Keratinocyte (primary cell): ENCODE measurements at regions not wholly inside any gene's neighbourhood (a gene's known extent, or its start where the extent isn't known, plus 50 kb on each side); places are given as distances from the start of the nearest gene placed in this dataset.

ENCODE experiments used
- DNase-seq: peaks from one replicate; pipeline ENCODE4 v3.0.0-alpha.2; 2011; ENCODE audit warnings: low read depth, missing footprints, low spot score
- FAIRE-seq: peaks from 2 replicates; lab custom pipeline; 2011; peaks lifted over from hg19 to GRCh38; lab: Jason Lieb, UNC
- H2AFZ ChIP-seq: 2 replicates; pipeline ENCODE4 v1.6.0; 2012; ENCODE audit warnings: low read length, control low read depth, inconsistent platforms; ENCODE audit not compliant: control insufficient read depth
- H3K27ac ChIP-seq: 2 replicates; pipeline ENCODE4 v1.5.1; 2011; ENCODE audit warnings: low read length; ENCODE audit not compliant: control insufficient read depth, insufficient read depth
- H3K27me3 ChIP-seq: 3 replicates; pipeline ENCODE4 v1.6.0; 2011; ENCODE audit warnings: low read length; ENCODE audit not compliant: control insufficient read depth, insufficient read depth; ENCODE audit errors: extremely low read depth
- H3K36me3 ChIP-seq, 2 experiments: 2 replicates in 1 of 2; 3 replicates in 1 of 2; pipeline ENCODE4 v1.5.1; 2011; ENCODE audit warnings: low read length in 2 of 2, mild to moderate bottlenecking in 1 of 2; ENCODE audit not compliant: control insufficient read depth in 2 of 2, insufficient read depth in 2 of 2; ENCODE audit errors: extremely low read depth in 1 of 2
- H3K4me1 ChIP-seq: 3 replicates; pipeline ENCODE4 v1.5.1; 2011; ENCODE audit warnings: low read length; ENCODE audit not compliant: control insufficient read depth, insufficient read depth; ENCODE audit errors: extremely low read depth
- H3K4me2 ChIP-seq: 3 replicates; pipeline ENCODE4 v1.6.0; 2011; ENCODE audit warnings: low read depth, low read length; ENCODE audit not compliant: control insufficient read depth, insufficient read depth; ENCODE audit errors: extremely low read depth
- H3K4me3 ChIP-seq, 3 experiments: fragments of 200-600 bp in 1 of 3; sonication (generic) in 1 of 3; 2 replicates in 2 of 3; 3 replicates in 1 of 3; pipeline ENCODE4 v1.5.1; 2011 to 2016; ENCODE audit warnings: low read length in 3 of 3, mild to moderate bottlenecking in 3 of 3, control low read depth in 2 of 3, inconsistent platforms in 1 of 3, low read depth in 1 of 3, mixed read lengths in 1 of 3, mixed run types in 1 of 3, moderate library complexity in 1 of 3; ENCODE audit not compliant: control insufficient read depth in 2 of 3, insufficient read depth in 2 of 3; ENCODE audit errors: extremely low read depth in 1 of 3
- H3K79me2 ChIP-seq: 2 replicates; pipeline ENCODE4 v1.6.0; 2012; ENCODE audit warnings: low read length; ENCODE audit not compliant: control insufficient read depth, insufficient read depth
- H3K9ac ChIP-seq: 3 replicates; pipeline ENCODE4 v1.6.0; 2011; ENCODE audit warnings: low read length; ENCODE audit not compliant: control insufficient read depth, insufficient read depth; ENCODE audit errors: extremely low read depth
- H3K9me1 ChIP-seq: 3 replicates; pipeline ENCODE4 v1.6.0; 2011; ENCODE audit warnings: low read length; ENCODE audit not compliant: control insufficient read depth, insufficient read depth; ENCODE audit errors: extremely low read depth
- H3K9me3 ChIP-seq: 2 replicates; pipeline ENCODE4 v1.5.1; 2012; ENCODE audit warnings: low read depth, low read length; ENCODE audit not compliant: control insufficient read depth
- H4K20me1 ChIP-seq: 3 replicates; pipeline ENCODE4 v1.6.0; 2011; ENCODE audit warnings: low read length; ENCODE audit not compliant: control insufficient read depth, insufficient read depth; ENCODE audit errors: extremely low read depth
- EZH2 ChIP-seq: IDR thresholded peaks from one replicate; pipeline ENCODE4 v1.6.1; 2012; ENCODE audit warnings: inconsistent platforms, mild to moderate bottlenecking, low read length, moderate library complexity
- dilution Hi-C: fragments of 300-500 bp; cut with MboI; formaldehyde crosslinking; loops from one replicate; pipeline ENCODE4 v1.7.0; 2020; ENCODE audit warnings: low sequenced_read_pairs; ENCODE audit not compliant: extremely low pct_ligation_motif_present
- TF ChIP-seq, protein P1 (sequence below), 3 experiments: IDR thresholded peaks in 1 of 3; conservative IDR thresholded peaks in 1 of 3; optimal IDR thresholded peaks in 1 of 3; 2 replicates in 2 of 3; 3 replicates in 1 of 3; pipeline versions ENCODE3 to v1.5.1; 2011; ENCODE audit warnings: low read length in 3 of 3, mild to moderate bottlenecking in 3 of 3, moderate library complexity in 2 of 3, control low read depth in 1 of 3, inconsistent platforms in 1 of 3; ENCODE audit not compliant: insufficient read depth in 2 of 3; ENCODE audit errors: extremely low read depth in 1 of 3

DNA sequence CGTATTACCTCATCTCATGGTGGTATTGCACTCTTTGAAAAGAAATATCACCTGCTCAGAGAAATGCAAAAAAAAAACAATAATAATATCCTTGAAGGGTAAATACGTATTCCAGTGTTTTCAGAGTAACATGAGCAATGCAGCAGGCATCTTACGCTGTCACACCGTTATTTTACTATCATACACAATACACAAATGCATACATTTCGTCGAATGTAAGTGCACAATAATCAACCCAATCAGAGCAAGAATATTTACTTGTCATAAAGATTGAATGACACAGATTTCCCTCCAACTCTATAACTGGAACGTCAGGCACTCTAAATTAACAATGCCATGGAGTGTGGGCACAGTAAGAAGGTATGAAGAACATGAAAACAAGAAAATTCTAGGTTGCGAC lies 1050.1 kb downstream of the PLA2G4A start:
- FAIRE-seq (no peak), DNase-seq (no peak)
- Histone ChIP-seq H3K4me3 (no peak overlapping the region), H3K9me1 (no peaks in the 10 kb centered on the region), H3K9ac (no peak overlapping the region), H3K4me1 (no peaks in the 10 kb centered on the region), H3K27me3 (no peaks in the 10 kb centered on the region), H3K27ac (no peak overlapping the region), H2AFZ (no peak overlapping the region), H3K9me3 (no peaks in the 10 kb centered on the region), H3K79me2 (no peaks in the 10 kb centered on the region), H3K4me2 (no peak overlapping the region), H4K20me1 (no peaks in the 10 kb centered on the region), H3K36me3 (no peaks in the 10 kb centered on the region)
- TF ChIP-seq EZH2: no peak
- TF ChIP-seq, protein P1, sequence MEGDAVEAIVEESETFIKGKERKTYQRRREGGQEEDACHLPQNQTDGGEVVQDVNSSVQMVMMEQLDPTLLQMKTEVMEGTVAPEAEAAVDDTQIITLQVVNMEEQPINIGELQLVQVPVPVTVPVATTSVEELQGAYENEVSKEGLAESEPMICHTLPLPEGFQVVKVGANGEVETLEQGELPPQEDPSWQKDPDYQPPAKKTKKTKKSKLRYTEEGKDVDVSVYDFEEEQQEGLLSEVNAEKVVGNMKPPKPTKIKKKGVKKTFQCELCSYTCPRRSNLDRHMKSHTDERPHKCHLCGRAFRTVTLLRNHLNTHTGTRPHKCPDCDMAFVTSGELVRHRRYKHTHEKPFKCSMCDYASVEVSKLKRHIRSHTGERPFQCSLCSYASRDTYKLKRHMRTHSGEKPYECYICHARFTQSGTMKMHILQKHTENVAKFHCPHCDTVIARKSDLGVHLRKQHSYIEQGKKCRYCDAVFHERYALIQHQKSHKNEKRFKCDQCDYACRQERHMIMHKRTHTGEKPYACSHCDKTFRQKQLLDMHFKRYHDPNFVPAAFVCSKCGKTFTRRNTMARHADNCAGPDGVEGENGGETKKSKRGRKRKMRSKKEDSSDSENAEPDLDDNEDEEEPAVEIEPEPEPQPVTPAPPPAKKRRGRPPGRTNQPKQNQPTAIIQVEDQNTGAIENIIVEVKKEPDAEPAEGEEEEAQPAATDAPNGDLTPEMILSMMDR (optimal IDR thresholded peaks at IDR 0.05 in 1 of 3, IDR thresholded peaks at IDR 0.05 in 1 of 3, conservative IDR thresholded peaks at IDR 0.05 in 1 of 3; ENCODE audit: extremely low read depth in 1 of 3, insufficient read depth in 2 of 3, low read length in 3 of 3): no peak
- dilution Hi-C loops: no loop called here

DNA sequence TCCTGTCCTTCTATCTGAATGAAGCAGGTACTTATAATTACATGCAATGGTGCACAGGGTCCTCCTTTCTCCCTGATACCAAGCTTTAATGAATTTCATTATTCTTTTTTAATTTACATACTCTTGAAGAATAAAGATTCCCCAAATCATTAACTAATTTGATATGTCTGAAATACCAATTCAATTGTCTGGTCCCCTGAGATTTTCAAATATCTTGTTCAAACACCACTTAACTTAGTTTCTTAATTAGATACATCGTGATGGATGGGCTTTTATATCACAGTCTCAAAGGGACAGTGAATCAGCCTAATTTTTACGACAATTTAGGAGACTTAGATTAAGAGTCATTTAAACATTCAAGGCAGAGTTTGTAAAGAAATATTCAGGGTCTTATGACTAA lies 1054.6 kb downstream of the PLA2G4A start:
- Histone ChIP-seq H4K20me1 (no peaks in the 10 kb centered on the region), H3K4me2 (no peak overlapping the region), H3K9ac (no peak overlapping the region), H3K27me3 (no peaks in the 10 kb centered on the region), H3K4me3 (no peak overlapping the region), H2AFZ (no peak overlapping the region), H3K4me1 (no peaks in the 10 kb centered on the region), H3K36me3 (no peaks in the 10 kb centered on the region), H3K9me3 (no peaks in the 10 kb centered on the region), H3K79me2 (no peaks in the 10 kb centered on the region), H3K9me1 (no peaks in the 10 kb centered on the region), H3K27ac (no peak overlapping the region)
- dilution Hi-C loops: no loop called here
- FAIRE-seq (no peak), DNase-seq (no peak)
- TF ChIP-seq, protein P1 (optimal IDR thresholded peaks at IDR 0.05 in 1 of 3, IDR thresholded peaks at IDR 0.05 in 1 of 3, conservative IDR thresholded peaks at IDR 0.05 in 1 of 3; ENCODE audit: extremely low read depth in 1 of 3, insufficient read depth in 2 of 3, low read length in 3 of 3): no peak
- no peak for TF ChIP-seq EZH2
